Activated T-helper 17 cell treated with anti-CD3 and anti-CD28 coated beads, Interleukin-2, amount 50 U/mL, for 72 hours (primary cell): ENCODE measurements at regions not wholly inside any gene's neighbourhood (a gene's known extent, or its start where the extent isn't known, plus 50 kb on each side); places are given as distances from the start of the nearest gene placed in this dataset.
A peak's percentile ranks its signal among the peaks of the same experiment; 100 is the strongest.

Source experiments
- ATAC-seq: fragments of 150-1000 bp; cut with Tn5 transposase; replicated peaks from 2 replicates; pipeline ENCODE4 v1.10.0; 2021; ENCODE audit warnings: mild to moderate bottlenecking, moderate library complexity
- H3K27ac Mint-ChIP-seq: one replicate; pipeline ENCODE4 v1.8.0; 2022; ENCODE audit warnings: mixed read lengths
- H3K27me3 Mint-ChIP-seq: one replicate; pipeline ENCODE4 v1.8.0; 2022; ENCODE audit warnings: mixed read lengths
- H3K36me3 Mint-ChIP-seq: one replicate; pipeline ENCODE4 v1.8.0; 2022; ENCODE audit warnings: low read depth, mild to moderate bottlenecking, mixed read lengths
- H3K4me1 Mint-ChIP-seq: one replicate; pipeline ENCODE4 v1.8.0; 2022; ENCODE audit warnings: mixed read lengths
- H3K4me3 Mint-ChIP-seq: one replicate; pipeline ENCODE4 v1.8.0; 2022; ENCODE audit warnings: mild to moderate bottlenecking, mixed read lengths
- H3K9me3 Mint-ChIP-seq: one replicate; pipeline ENCODE4 v1.8.0; 2022; ENCODE audit warnings: mixed read lengths

GRCh38 chr14:97777622-97778355, 980.6 kb downstream of the VRK1 start:
- Mint-ChIP-seq H3K9me3 (no peaks in the 10 kb centered on the region), H3K27me3 (no peaks in the 10 kb centered on the region), H3K27ac (peak overlapping the region; percentile 58), H3K4me3 (no peak overlapping the region), H3K36me3 (no peaks in the 10 kb centered on the region), H3K4me1 (peaks cover 10% of the 10 kb centered on the region)
- no peak for ATAC-seq

- no peaks in the 10 kb centered on the region for H3K9me3 Mint-ChIP-seq
- H3K4me3 Mint-ChIP-seq, result no peak overlapping the region
- H3K36me3 Mint-ChIP-seq, result no peaks in the 10 kb centered on the region
- no peak overlapping the region for H3K27ac Mint-ChIP-seq
- peaks cover 10% of the 10 kb centered on the region for H3K4me1 Mint-ChIP-seq
- H3K27me3 Mint-ChIP-seq, result no peaks in the 10 kb centered on the region
- ATAC-seq, result no peak
Observed at GRCh38 chr14:97779140-97779539, 982.0 kb downstream of the VRK1 start.

GRCh38 chr14:97780804-97781203, 983.6 kb downstream of the VRK1 start:
- Mint-ChIP-seq H3K4me1 (peaks cover 16% of the 10 kb centered on the region), H3K27ac (no peak overlapping the region), H3K9me3 (no peaks in the 10 kb centered on the region), H3K36me3 (no peaks in the 10 kb centered on the region), H3K4me3 (no peak overlapping the region), H3K27me3 (no peaks in the 10 kb centered on the region)
- no peak for ATAC-seq

- Mint-ChIP-seq H3K9me3 (no peaks in the 10 kb centered on the region), H3K36me3 (no peaks in the 10 kb centered on the region), H3K4me1 (peaks cover 16% of the 10 kb centered on the region), H3K27me3 (no peaks in the 10 kb centered on the region), H3K4me3 (no peak overlapping the region), H3K27ac (no peak overlapping the region)
- ATAC-seq, result no peak
Observed at GRCh38 chr14:97781961-97782360, 984.8 kb downstream of the VRK1 start.

- Mint-ChIP-seq H3K27me3 (no peaks in the 10 kb centered on the region), H3K36me3 (no peaks in the 10 kb centered on the region), H3K4me1 (peaks cover 11% of the 10 kb centered on the region)
Observed at GRCh38 chr14:97782871-97783414, 985.8 kb downstream of the VRK1 start.

GRCh38 chr14:97785495-97785894, 988.3 kb downstream of the VRK1 start:
- ATAC-seq, result no peak
- H3K27ac Mint-ChIP-seq, result no peak overlapping the region
- no peaks in the 10 kb centered on the region for H3K36me3 Mint-ChIP-seq
- peaks cover 6% of the 10 kb centered on the region for H3K4me1 Mint-ChIP-seq
- no peak overlapping the region for H3K4me3 Mint-ChIP-seq
- no peaks in the 10 kb centered on the region for H3K27me3 Mint-ChIP-seq
- H3K9me3 Mint-ChIP-seq, result no peaks in the 10 kb centered on the region

More at GRCh38 chr14:97782871-97783414, 985.8 kb downstream of the VRK1 start:
- H3K9me3 Mint-ChIP-seq, result no peaks in the 10 kb centered on the region
- ATAC-seq, result no peak
- H3K4me3 Mint-ChIP-seq, result no peak overlapping the region
- H3K27ac Mint-ChIP-seq, result no peak overlapping the region

- ATAC-seq, result no peak
- H3K4me3 Mint-ChIP-seq, result no peak overlapping the region
- no peak overlapping the region for H3K27ac Mint-ChIP-seq
- H3K36me3 Mint-ChIP-seq, result no peaks in the 10 kb centered on the region
- H3K4me1 Mint-ChIP-seq, result peaks cover 6% of the 10 kb centered on the region
- no peaks in the 10 kb centered on the region for H3K9me3 Mint-ChIP-seq
- H3K27me3 Mint-ChIP-seq, result no peaks in the 10 kb centered on the region
Observed at GRCh38 chr14:97788364-97788763, 991.2 kb downstream of the VRK1 start.

- ATAC-seq, result peak; percentile 14
Observed at GRCh38 chr14:97788846-97789526, 991.8 kb downstream of the VRK1 start.

GRCh38 chr14:97791072-97791471, 993.9 kb downstream of the VRK1 start:
- H3K9me3 Mint-ChIP-seq, result no peaks in the 10 kb centered on the region
- no peak overlapping the region for H3K27ac Mint-ChIP-seq
- H3K4me1 Mint-ChIP-seq, result no peaks in the 10 kb centered on the region
- no peaks in the 10 kb centered on the region for H3K27me3 Mint-ChIP-seq
- no peaks in the 10 kb centered on the region for H3K36me3 Mint-ChIP-seq
- no peak overlapping the region for H3K4me3 Mint-ChIP-seq
- no peak for ATAC-seq

More at GRCh38 chr14:97788846-97789526, 991.8 kb downstream of the VRK1 start:
- H3K9me3 Mint-ChIP-seq, result no peaks in the 10 kb centered on the region
- no peak overlapping the region for H3K27ac Mint-ChIP-seq
- H3K27me3 Mint-ChIP-seq, result no peaks in the 10 kb centered on the region
- no peaks in the 10 kb centered on the region for H3K36me3 Mint-ChIP-seq
- no peak overlapping the region for H3K4me3 Mint-ChIP-seq
- H3K4me1 Mint-ChIP-seq, result peaks cover 6% of the 10 kb centered on the region

GRCh38 chr14:97791906-97792305, 994.7 kb downstream of the VRK1 start:
- Mint-ChIP-seq H3K4me1 (no peaks in the 10 kb centered on the region), H3K36me3 (no peaks in the 10 kb centered on the region), H3K9me3 (no peaks in the 10 kb centered on the region)

GRCh38 chr14:97796511-97796910, 999.3 kb downstream of the VRK1 start:
- ATAC-seq, result peak; percentile 37
- Mint-ChIP-seq H3K27ac (no peak overlapping the region), H3K4me3 (no peak overlapping the region), H3K27me3 (no peaks in the 10 kb centered on the region), H3K9me3 (no peaks in the 10 kb centered on the region), H3K4me1 (no peaks in the 10 kb centered on the region), H3K36me3 (no peaks in the 10 kb centered on the region)

More at GRCh38 chr14:97791906-97792305, 994.7 kb downstream of the VRK1 start:
- no peak overlapping the region for H3K27ac Mint-ChIP-seq
- no peaks in the 10 kb centered on the region for H3K27me3 Mint-ChIP-seq
- no peak for ATAC-seq
- H3K4me3 Mint-ChIP-seq, result no peak overlapping the region

GRCh38 chr14:97798176-97798575, 1001.0 kb downstream of the VRK1 start:
- Mint-ChIP-seq H3K9me3 (no peaks in the 10 kb centered on the region), H3K4me1 (no peaks in the 10 kb centered on the region), H3K4me3 (no peak overlapping the region), H3K27me3 (no peaks in the 10 kb centered on the region), H3K36me3 (no peaks in the 10 kb centered on the region), H3K27ac (peak overlapping the region; percentile 6)
- ATAC-seq, result no peak

- ATAC-seq, result no peak
- no peaks in the 10 kb centered on the region for H3K9me3 Mint-ChIP-seq
- no peaks in the 10 kb centered on the region for H3K36me3 Mint-ChIP-seq
- H3K27ac Mint-ChIP-seq, result no peak overlapping the region
- H3K4me1 Mint-ChIP-seq, result no peaks in the 10 kb centered on the region
- H3K4me3 Mint-ChIP-seq, result no peak overlapping the region
- H3K27me3 Mint-ChIP-seq, result no peaks in the 10 kb centered on the region
Observed at GRCh38 chr14:97802430-97803373, 1005.5 kb downstream of the VRK1 start.

- no peak for ATAC-seq
- H3K9me3 Mint-ChIP-seq, result no peaks in the 10 kb centered on the region
- no peaks in the 10 kb centered on the region for H3K27me3 Mint-ChIP-seq
Observed at GRCh38 chr14:97804056-97804455, 1006.9 kb downstream of the VRK1 start.

More at GRCh38 chr14:97804056-97804455, 1006.9 kb downstream of the VRK1 start:
- Mint-ChIP-seq H3K4me1 (no peaks in the 10 kb centered on the region), H3K4me3 (no peak overlapping the region), H3K27ac (no peak overlapping the region), H3K36me3 (no peaks in the 10 kb centered on the region)
